GM23338 (cell line): ENCODE measurements at regions not wholly inside any gene's neighbourhood (a gene's known extent, or its start where the extent isn't known, plus 50 kb on each side); places are given as distances from the start of the nearest gene placed in this dataset.

ENCODE experiments used
- ATAC-seq: fragments of 200-7000 bp; cut with Tn5 transposase; 3 replicates; pipeline ENCODE4 v1.9.1; 2020
- DNase-seq: peaks from one replicate; pipeline ENCODE4 v3.0.0-alpha.2; 2015; ENCODE audit warnings: low spot score
- H2AFZ ChIP-seq: fragments of 200-600 bp; sonication (generic); 2 replicates; pipeline ENCODE4 v1.8.0; 2016; ENCODE audit warnings: antibody characterized with exemption, mild to moderate bottlenecking, moderate library complexity
- H3F3A ChIP-seq: fragments of 200-600 bp; sonication (generic); replicated peaks from 2 replicates; pipeline ENCODE4 v1.8.0; 2017; ENCODE audit warnings: antibody characterized with exemption, mixed run types, low read depth
- H3K27ac ChIP-seq: fragments of 200-600 bp; sonication (generic); 2 replicates; pipeline ENCODE4 v1.6.1; 2016; ENCODE audit warnings: low read depth
- H3K27me3 ChIP-seq: fragments of 200-600 bp; sonication (generic); 2 replicates; pipeline ENCODE4 v1.8.0; 2016; ENCODE audit warnings: mild to moderate bottlenecking, mixed run types, moderate library complexity; ENCODE audit not compliant: insufficient read depth
- H3K36me3 ChIP-seq: fragments of 200-600 bp; sonication (generic); 2 replicates; pipeline ENCODE4 v1.8.0; 2016; ENCODE audit warnings: mild to moderate bottlenecking; ENCODE audit not compliant: insufficient read depth
- H3K4me1 ChIP-seq: fragments of 200-600 bp; sonication (generic); 2 replicates; pipeline ENCODE4 v1.8.0; 2016; ENCODE audit warnings: mild to moderate bottlenecking, moderate library complexity; ENCODE audit not compliant: insufficient read depth
- H3K4me2 ChIP-seq: fragments of 200-600 bp; sonication (generic); 2 replicates; pipeline ENCODE4 v1.7.1; 2017; ENCODE audit warnings: mixed run types
- H3K4me3 ChIP-seq: fragments of 200-600 bp; sonication (generic); 2 replicates; pipeline ENCODE4 v1.6.1; 2016; ENCODE audit warnings: mixed run types
- H3K79me2 ChIP-seq: fragments of 200-600 bp; sonication (generic); replicated peaks from 2 replicates; pipeline ENCODE4 v1.8.0; 2017; ENCODE audit warnings: mild to moderate bottlenecking; ENCODE audit not compliant: insufficient read depth
- H3K9me2 ChIP-seq: fragments of 200-600 bp; sonication (generic); 2 replicates; pipeline ENCODE4 v1.8.0; 2017; ENCODE audit not compliant: insufficient read depth
- H4K20me1 ChIP-seq: fragments of 200-600 bp; sonication (generic); replicated peaks from 2 replicates; pipeline ENCODE4 v1.8.0; 2017; ENCODE audit warnings: mild to moderate bottlenecking; ENCODE audit not compliant: insufficient read depth
- H3K27ac Mint-ChIP-seq: 2 replicates; pipeline ENCODE4 v1.8.0; 2020; ENCODE audit warnings: inconsistent platforms, mild to moderate bottlenecking, moderate library complexity, mixed read lengths
- H3K27me3 Mint-ChIP-seq: 3 replicates; pipeline ENCODE4 v1.8.0; 2022; ENCODE audit warnings: low read depth, mild to moderate bottlenecking, moderate library complexity, mixed read lengths, inconsistent platforms; ENCODE audit not compliant: insufficient read depth, poor library complexity
- H3K36me3 Mint-ChIP-seq: 3 replicates; pipeline ENCODE4 v1.8.0; 2021; ENCODE audit warnings: low read depth, mild to moderate bottlenecking, inconsistent platforms, moderate library complexity, mixed read lengths
- H3K4me1 Mint-ChIP-seq: 3 replicates; pipeline ENCODE4 v1.8.0; 2020; ENCODE audit warnings: mild to moderate bottlenecking, inconsistent platforms, mixed read lengths
- H3K4me3 Mint-ChIP-seq: 3 replicates; pipeline ENCODE4 v1.8.0; 2021; ENCODE audit warnings: moderate library complexity, mild to moderate bottlenecking, inconsistent platforms, mixed read lengths
- H3K9me3 Mint-ChIP-seq: 3 replicates; pipeline ENCODE4 v1.8.0; 2020; ENCODE audit warnings: moderate library complexity, mild to moderate bottlenecking, inconsistent platforms, mixed read lengths
- CREB1 ChIP-seq: fragments of 250-450 bp; sonication (Bioruptor Pico); IDR thresholded peaks from 2 replicates; pipeline ENCODE4 v1.5.0; 2020; ENCODE audit warnings: low read depth, mild to moderate bottlenecking, moderate library complexity
- EZH2 ChIP-seq: fragments of 200-600 bp; sonication (generic); IDR thresholded peaks from one replicate; pipeline ENCODE4 v1.8.0; 2017; ENCODE audit warnings: antibody characterized with exemption, mild to moderate bottlenecking, low read depth; ENCODE audit not compliant: unreplicated experiment
- EZH2phosphoT487 ChIP-seq: fragments of 200-600 bp; sonication (generic); IDR thresholded peaks from one replicate; pipeline ENCODE4 v1.8.1; 2018; ENCODE audit warnings: antibody characterized with exemption; ENCODE audit not compliant: unreplicated experiment
- NANOG ChIP-seq: IDR thresholded peaks from 2 replicates; pipeline ENCODE4 v1.6.1; 2016; ENCODE audit warnings: antibody characterized with exemption, borderline replicate concordance
- POLR2AphosphoS5 ChIP-seq: IDR thresholded peaks from 2 replicates; pipeline ENCODE4 v1.6.1; 2016; ENCODE audit warnings: antibody characterized with exemption, low read depth
- STAT1 ChIP-seq: IDR thresholded peaks from one replicate; pipeline ENCODE4 v1.6.1; 2016; ENCODE audit warnings: antibody characterized with exemption; ENCODE audit not compliant: unreplicated experiment
- ZNF114 ChIP-seq: fragments of 250-450 bp; sonication (Bioruptor Pico); IDR thresholded peaks from 2 replicates; pipeline ENCODE4 v1.5.0; 2020; ENCODE audit warnings: mild to moderate bottlenecking, moderate library complexity
- ZNF331 ChIP-seq: fragments of 250-450 bp; sonication (Bioruptor Pico); IDR thresholded peaks from 2 replicates; pipeline ENCODE4 v1.5.0; 2020; ENCODE audit warnings: low read depth, mild to moderate bottlenecking, moderate library complexity
- TF ChIP-seq, protein P1 (sequence below): IDR thresholded peaks from one replicate; pipeline ENCODE4 v1.6.1; 2018; ENCODE audit warnings: antibody characterized with exemption; ENCODE audit not compliant: unreplicated experiment
- TF ChIP-seq, protein P2 (sequence below): IDR thresholded peaks from 2 replicates; pipeline ENCODE4 v1.6.1; 2016; ENCODE audit warnings: antibody characterized with exemption
- TF ChIP-seq, protein P3 (sequence below), 2 experiments: fragments of 200-600 bp in 1 of 2; sonication (generic) in 1 of 2; conservative IDR thresholded peaks; 2 replicates each; pipeline versions ENCODE4 v1.5.1 to v1.6.1; 2016 to 2017; ENCODE audit warnings: antibody characterized with exemption in 2 of 2, low read depth in 2 of 2, mild to moderate bottlenecking in 2 of 2, moderate library complexity in 1 of 2

DNA sequence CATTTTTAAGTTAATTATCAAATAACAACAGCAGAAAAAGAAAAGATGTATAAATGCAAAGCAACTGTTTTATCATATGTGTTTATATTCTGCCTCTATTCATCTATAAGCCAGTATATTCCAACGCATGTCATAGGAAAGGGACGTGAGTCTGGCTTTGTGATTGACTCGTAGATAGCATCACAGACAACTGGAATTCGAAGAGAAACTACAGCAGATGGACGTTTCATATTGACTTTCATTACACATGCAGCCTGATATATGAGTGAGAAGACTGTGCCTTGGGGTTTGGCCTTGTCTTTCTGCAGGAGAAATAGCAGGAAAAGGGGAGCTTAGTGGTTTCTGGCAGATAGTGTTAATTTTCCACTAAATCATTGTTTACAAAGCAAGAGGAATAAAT is 1111.9 kb downstream of the MAT2B start:
- Histone ChIP-seq H3K4me2 (no peak overlapping the region), H3K27ac (no peak overlapping the region), H4K20me1 (no peaks in the 10 kb centered on the region), H3K79me2 (no peaks in the 10 kb centered on the region), H3K4me1 (peaks cover 15% of the 10 kb centered on the region), H3F3A (no peaks in the 10 kb centered on the region), H3K27me3 (no peaks in the 10 kb centered on the region), H3K4me3 (no peak overlapping the region), H3K9me2 (no peaks in the 10 kb centered on the region), H2AFZ (no peak overlapping the region), H3K36me3 (no peaks in the 10 kb centered on the region)
- no peaks in the 10 kb centered on the region for H3K36me3 Mint-ChIP-seq
- H3K27me3 Mint-ChIP-seq, result peaks cover 2% of the 10 kb centered on the region
- H3K4me1 Mint-ChIP-seq, result peaks cover 9% of the 10 kb centered on the region
- no peaks in the 10 kb centered on the region; the same call in 2 of the 3 replicates for H3K9me3 Mint-ChIP-seq
- H3K27ac Mint-ChIP-seq, result no peak overlapping the region
- no peak for TF ChIP-seq NANOG
- TF ChIP-seq, protein P1, sequence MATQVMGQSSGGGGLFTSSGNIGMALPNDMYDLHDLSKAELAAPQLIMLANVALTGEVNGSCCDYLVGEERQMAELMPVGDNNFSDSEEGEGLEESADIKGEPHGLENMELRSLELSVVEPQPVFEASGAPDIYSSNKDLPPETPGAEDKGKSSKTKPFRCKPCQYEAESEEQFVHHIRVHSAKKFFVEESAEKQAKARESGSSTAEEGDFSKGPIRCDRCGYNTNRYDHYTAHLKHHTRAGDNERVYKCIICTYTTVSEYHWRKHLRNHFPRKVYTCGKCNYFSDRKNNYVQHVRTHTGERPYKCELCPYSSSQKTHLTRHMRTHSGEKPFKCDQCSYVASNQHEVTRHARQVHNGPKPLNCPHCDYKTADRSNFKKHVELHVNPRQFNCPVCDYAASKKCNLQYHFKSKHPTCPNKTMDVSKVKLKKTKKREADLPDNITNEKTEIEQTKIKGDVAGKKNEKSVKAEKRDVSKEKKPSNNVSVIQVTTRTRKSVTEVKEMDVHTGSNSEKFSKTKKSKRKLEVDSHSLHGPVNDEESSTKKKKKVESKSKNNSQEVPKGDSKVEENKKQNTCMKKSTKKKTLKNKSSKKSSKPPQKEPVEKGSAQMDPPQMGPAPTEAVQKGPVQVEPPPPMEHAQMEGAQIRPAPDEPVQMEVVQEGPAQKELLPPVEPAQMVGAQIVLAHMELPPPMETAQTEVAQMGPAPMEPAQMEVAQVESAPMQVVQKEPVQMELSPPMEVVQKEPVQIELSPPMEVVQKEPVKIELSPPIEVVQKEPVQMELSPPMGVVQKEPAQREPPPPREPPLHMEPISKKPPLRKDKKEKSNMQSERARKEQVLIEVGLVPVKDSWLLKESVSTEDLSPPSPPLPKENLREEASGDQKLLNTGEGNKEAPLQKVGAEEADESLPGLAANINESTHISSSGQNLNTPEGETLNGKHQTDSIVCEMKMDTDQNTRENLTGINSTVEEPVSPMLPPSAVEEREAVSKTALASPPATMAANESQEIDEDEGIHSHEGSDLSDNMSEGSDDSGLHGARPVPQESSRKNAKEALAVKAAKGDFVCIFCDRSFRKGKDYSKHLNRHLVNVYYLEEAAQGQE, result no peak
- TF ChIP-seq ZNF331, result no peak
- TF ChIP-seq, protein P2, sequence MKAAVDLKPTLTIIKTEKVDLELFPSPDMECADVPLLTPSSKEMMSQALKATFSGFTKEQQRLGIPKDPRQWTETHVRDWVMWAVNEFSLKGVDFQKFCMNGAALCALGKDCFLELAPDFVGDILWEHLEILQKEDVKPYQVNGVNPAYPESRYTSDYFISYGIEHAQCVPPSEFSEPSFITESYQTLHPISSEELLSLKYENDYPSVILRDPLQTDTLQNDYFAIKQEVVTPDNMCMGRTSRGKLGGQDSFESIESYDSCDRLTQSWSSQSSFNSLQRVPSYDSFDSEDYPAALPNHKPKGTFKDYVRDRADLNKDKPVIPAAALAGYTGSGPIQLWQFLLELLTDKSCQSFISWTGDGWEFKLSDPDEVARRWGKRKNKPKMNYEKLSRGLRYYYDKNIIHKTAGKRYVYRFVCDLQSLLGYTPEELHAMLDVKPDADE, result no peak
- no peak for TF ChIP-seq EZH2
- no peak for TF ChIP-seq CREB1
- no peak for TF ChIP-seq EZH2phosphoT487
- TF ChIP-seq STAT1, result no peak
- TF ChIP-seq, protein P3, sequence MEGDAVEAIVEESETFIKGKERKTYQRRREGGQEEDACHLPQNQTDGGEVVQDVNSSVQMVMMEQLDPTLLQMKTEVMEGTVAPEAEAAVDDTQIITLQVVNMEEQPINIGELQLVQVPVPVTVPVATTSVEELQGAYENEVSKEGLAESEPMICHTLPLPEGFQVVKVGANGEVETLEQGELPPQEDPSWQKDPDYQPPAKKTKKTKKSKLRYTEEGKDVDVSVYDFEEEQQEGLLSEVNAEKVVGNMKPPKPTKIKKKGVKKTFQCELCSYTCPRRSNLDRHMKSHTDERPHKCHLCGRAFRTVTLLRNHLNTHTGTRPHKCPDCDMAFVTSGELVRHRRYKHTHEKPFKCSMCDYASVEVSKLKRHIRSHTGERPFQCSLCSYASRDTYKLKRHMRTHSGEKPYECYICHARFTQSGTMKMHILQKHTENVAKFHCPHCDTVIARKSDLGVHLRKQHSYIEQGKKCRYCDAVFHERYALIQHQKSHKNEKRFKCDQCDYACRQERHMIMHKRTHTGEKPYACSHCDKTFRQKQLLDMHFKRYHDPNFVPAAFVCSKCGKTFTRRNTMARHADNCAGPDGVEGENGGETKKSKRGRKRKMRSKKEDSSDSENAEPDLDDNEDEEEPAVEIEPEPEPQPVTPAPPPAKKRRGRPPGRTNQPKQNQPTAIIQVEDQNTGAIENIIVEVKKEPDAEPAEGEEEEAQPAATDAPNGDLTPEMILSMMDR (conservative IDR thresholded peaks at IDR 0.05; ENCODE audit: low read depth in 2 of 2), result no peak
- no peak for TF ChIP-seq ZNF114
- no peak for TF ChIP-seq POLR2AphosphoS5
- H3K4me3 Mint-ChIP-seq, result no peak overlapping the region
- ATAC-seq (no peak), DNase-seq (no peak)
